ENCODE measurements at regions not wholly inside any gene's neighbourhood (a gene's known extent, or its start where the extent isn't known, plus 50 kb on each side); places are given as distances from the start of the nearest gene placed in this dataset.

DNA sequence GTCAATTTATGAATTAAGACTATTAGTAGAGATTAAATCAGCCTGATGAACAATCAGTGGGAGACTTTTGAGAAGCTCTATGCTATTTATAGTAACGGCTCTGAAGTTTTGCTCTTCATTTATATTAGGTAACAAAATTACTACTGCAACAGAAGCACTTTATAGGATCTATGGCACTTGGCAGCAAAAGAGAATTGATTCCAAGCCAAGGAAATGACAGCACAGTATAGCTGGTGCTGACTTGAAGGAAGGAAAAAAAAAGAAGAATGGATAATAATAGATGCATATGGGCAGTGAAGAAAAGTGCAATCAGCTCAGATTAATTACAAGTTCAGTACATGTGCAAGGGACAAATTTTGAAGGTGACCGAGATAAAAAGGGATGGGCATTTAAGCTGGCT is 228.2 kb upstream of the PPFIA2 start:
- no peak for ATAC-seq

More for the DNA sequence above, 228.2 kb upstream of the PPFIA2 start:
- no peaks in the 10 kb centered on the region for H4K20me1 ChIP-seq (replicated peaks; ENCODE audit: control insufficient read depth, insufficient read depth, low read length)
- FAIRE-seq (no peak), DNase-seq (ENCODE audit: extremely low read depth in 1 of 4, low spot score in 3 of 4) (no peak)
- H3K4me2 ChIP-seq (ENCODE audit: insufficient read depth, low read length) = no peak overlapping the region
- no peaks in the 10 kb centered on the region for H3K36me3 ChIP-seq (ENCODE audit: control insufficient read depth, insufficient read depth, low read length)
- WGBS (ENCODE audit: insufficient coverage, low coverage, missing lambda C conversion rate) = 0% methylated on average over 2 of the region's 2 CpGs
- ChIA-PET CTCF (ENCODE audit: low intra/inter-chr PET ratio) (no interaction called here), POLR2A (no interaction called here)
- no peaks in the 10 kb centered on the region for H3K4me1 ChIP-seq (replicated peaks in 1 of 2; ENCODE audit: control insufficient read depth in 2 of 2, insufficient read depth in 2 of 2, low read length in 2 of 2)
- no TSS peak for BruUV-seq (replicated peaks)
- in situ Hi-C loops (cut with MboI) (no loop called here), intact Hi-C loops (cut with micrococcal nuclease) (no loop called here)
- H3K79me2 ChIP-seq (ENCODE audit: control insufficient read depth, insufficient read depth, low read length) = no peaks in the 10 kb centered on the region
- H3K9me1 ChIP-seq (ENCODE audit: control insufficient read depth, insufficient read depth, low read length) = no peaks in the 10 kb centered on the region
- no peak for TF ChIP-seq RERE (CRISPR knock-in tag; IDR thresholded peaks at IDR 0.05; ENCODE audit: borderline replicate concordance)
- TF ChIP-seq MTA2 (IDR thresholded peaks at IDR 0.05; ENCODE audit: low read depth) = no peak
- TF ChIP-seq PKNOX1 (IDR thresholded peaks at IDR 0.05) = no peak
- no peak for TF ChIP-seq ZNF695 (CRISPR knock-in tag; IDR thresholded peaks at IDR 0.05)
- TF ChIP-seq PML (IDR thresholded peaks at IDR 0.05; ENCODE audit: low read length) = no peak
- no peak for TF ChIP-seq IFI16 (CRISPR knock-in tag; IDR thresholded peaks at IDR 0.05)
- no peak for TF ChIP-seq ZFPM2 (CRISPR knock-in tag; IDR thresholded peaks at IDR 0.05)
- no peak for TF ChIP-seq POLR2H (tag; IDR thresholded peaks at IDR 0.05; ENCODE audit: low read depth)
- no peak for TF ChIP-seq TSC22D4 (tag; IDR thresholded peaks at IDR 0.05)
- no peak for TF ChIP-seq BCOR (IDR thresholded peaks at IDR 0.05)
- TF ChIP-seq DIDO1 (tag; IDR thresholded peaks at IDR 0.05; ENCODE audit: low read depth) = no peak
- no peak for TF ChIP-seq SIX5 (IDR thresholded peaks at IDR 0.05; ENCODE audit: borderline replicate concordance in 1 of 2, insufficient read depth in 1 of 2, low read depth in 1 of 2, low read length in 2 of 2)
- H3K27ac ChIP-seq (ENCODE audit: extremely low read depth, low read depth, low read length) = no peak overlapping the region
- H2AFZ ChIP-seq (ENCODE audit: low read depth, low read length) = no peak overlapping the region
- no peak overlapping the region for H3K9ac ChIP-seq (ENCODE audit: insufficient read depth in 1 of 2, low read depth in 2 of 2, low read length in 2 of 2)
- H3K27me3 ChIP-seq (ENCODE audit: control insufficient read depth in 2 of 2, insufficient read depth in 2 of 2, low read length in 2 of 2) = no peaks in the 10 kb centered on the region
- no peaks in the 10 kb centered on the region for H3K9me3 ChIP-seq (replicated peaks; ENCODE audit: control insufficient read depth, insufficient read depth, low read depth, low read length)
- no peak overlapping the region for H3K4me3 ChIP-seq

All from K562 (cell line).